HEK293T (cell line): ENCODE measurements at regions not wholly inside any gene's neighbourhood (a gene's known extent, or its start where the extent isn't known, plus 50 kb on each side); places are given as distances from the start of the nearest gene placed in this dataset.

Experiments used
- BHLHE40 ChIP-seq: fragments of 450-650 bp; IDR thresholded peaks from 2 replicates; pipeline ENCODE4 v1.6.1; 2016; ENCODE audit warnings: mild to moderate bottlenecking, moderate library complexity, borderline replicate concordance
- ELF4 ChIP-seq: fragments of 450-650 bp; IDR thresholded peaks from 2 replicates; pipeline ENCODE4 v1.6.1; 2017; ENCODE audit warnings: antibody characterized with exemption
- FOXK2 ChIP-seq: fragments of 450-650 bp; IDR thresholded peaks from 2 replicates; pipeline ENCODE4 v1.6.1; 2016; ENCODE audit warnings: mild to moderate bottlenecking
- FOXM1 ChIP-seq: fragments of 450-650 bp; IDR thresholded peaks from 2 replicates; pipeline ENCODE4 v1.6.1; 2017; ENCODE audit warnings: mild to moderate bottlenecking, borderline replicate concordance
- HDGF ChIP-seq: fragments of 450-650 bp; IDR thresholded peaks from 2 replicates; pipeline ENCODE4 v1.6.1; 2017; ENCODE audit warnings: antibody characterized with exemption, borderline replicate concordance
- L3MBTL2 ChIP-seq: fragments of 450-650 bp; conservative IDR thresholded peaks from 2 replicates; pipeline ENCODE4 v1.6.1; 2016; ENCODE audit warnings: mild to moderate bottlenecking
- PKNOX1 ChIP-seq: fragments of 450-650 bp; IDR thresholded peaks from 2 replicates; pipeline ENCODE4 v1.6.1; 2016

- TF ChIP-seq ELF4 (no peak), L3MBTL2 (no peak), PKNOX1 (no peak), BHLHE40 (no peak), FOXM1 (no peak), HDGF (no peak), FOXK2 (no peak)
Measured at GRCh38 chr2:44889096-44889495, 52.4 kb upstream of the SIX3 start.
